PFSK-1 (cell line): ENCODE measurements at regions not wholly inside any gene's neighbourhood (a gene's known extent, or its start where the extent isn't known, plus 50 kb on each side); places are given as distances from the start of the nearest gene placed in this dataset.

Experiments
- SIN3A ChIP-seq: IDR thresholded peaks from 2 replicates; pipeline ENCODE4 v1.6.1; 2012; ENCODE audit warnings: mild to moderate bottlenecking, low read length, moderate library complexity, borderline replicate concordance; ENCODE audit not compliant: insufficient read depth
- TF ChIP-seq, protein P1 (sequence below), 2 experiments: IDR thresholded peaks; 2 replicates each; pipeline versions ENCODE4 v1.6.1 to v1.8.0; 2011 to 2012; ENCODE audit warnings: low read depth in 2 of 2, low read length in 2 of 2, control low read depth in 1 of 2, inconsistent platforms in 1 of 2, mild to moderate bottlenecking in 1 of 2, moderate library complexity in 1 of 2; ENCODE audit not compliant: insufficient read depth in 1 of 2

DNA sequence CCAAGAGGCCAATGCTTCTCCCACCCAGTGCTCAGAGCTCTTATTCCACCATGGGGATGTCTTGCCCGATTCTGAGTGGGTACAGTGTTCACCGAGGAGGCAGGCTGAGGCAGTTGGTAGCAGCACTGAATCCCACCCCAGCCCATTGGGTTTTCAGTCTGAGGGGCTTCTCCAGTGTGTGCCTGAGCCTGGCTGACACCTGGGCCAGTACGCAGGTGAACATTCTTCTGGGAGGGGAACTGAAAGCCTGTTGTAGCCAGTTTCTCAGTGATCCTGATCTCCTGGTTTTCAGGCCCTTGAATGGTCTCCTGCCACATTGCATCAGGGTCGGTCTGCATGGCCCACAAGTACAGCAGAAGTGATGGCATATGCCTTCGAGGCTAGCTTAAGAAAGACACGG is 98.2 kb downstream of the TMEM17 start:
- TF ChIP-seq, protein P1, sequence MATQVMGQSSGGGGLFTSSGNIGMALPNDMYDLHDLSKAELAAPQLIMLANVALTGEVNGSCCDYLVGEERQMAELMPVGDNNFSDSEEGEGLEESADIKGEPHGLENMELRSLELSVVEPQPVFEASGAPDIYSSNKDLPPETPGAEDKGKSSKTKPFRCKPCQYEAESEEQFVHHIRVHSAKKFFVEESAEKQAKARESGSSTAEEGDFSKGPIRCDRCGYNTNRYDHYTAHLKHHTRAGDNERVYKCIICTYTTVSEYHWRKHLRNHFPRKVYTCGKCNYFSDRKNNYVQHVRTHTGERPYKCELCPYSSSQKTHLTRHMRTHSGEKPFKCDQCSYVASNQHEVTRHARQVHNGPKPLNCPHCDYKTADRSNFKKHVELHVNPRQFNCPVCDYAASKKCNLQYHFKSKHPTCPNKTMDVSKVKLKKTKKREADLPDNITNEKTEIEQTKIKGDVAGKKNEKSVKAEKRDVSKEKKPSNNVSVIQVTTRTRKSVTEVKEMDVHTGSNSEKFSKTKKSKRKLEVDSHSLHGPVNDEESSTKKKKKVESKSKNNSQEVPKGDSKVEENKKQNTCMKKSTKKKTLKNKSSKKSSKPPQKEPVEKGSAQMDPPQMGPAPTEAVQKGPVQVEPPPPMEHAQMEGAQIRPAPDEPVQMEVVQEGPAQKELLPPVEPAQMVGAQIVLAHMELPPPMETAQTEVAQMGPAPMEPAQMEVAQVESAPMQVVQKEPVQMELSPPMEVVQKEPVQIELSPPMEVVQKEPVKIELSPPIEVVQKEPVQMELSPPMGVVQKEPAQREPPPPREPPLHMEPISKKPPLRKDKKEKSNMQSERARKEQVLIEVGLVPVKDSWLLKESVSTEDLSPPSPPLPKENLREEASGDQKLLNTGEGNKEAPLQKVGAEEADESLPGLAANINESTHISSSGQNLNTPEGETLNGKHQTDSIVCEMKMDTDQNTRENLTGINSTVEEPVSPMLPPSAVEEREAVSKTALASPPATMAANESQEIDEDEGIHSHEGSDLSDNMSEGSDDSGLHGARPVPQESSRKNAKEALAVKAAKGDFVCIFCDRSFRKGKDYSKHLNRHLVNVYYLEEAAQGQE (IDR thresholded peaks at IDR 0.05; ENCODE audit: insufficient read depth in 1 of 2, low read depth in 2 of 2, low read length in 2 of 2): no peak
- TF ChIP-seq SIN3A: no peak
